ENCODE measurements at regions not wholly inside any gene's neighbourhood (a gene's known extent, or its start where the extent isn't known, plus 50 kb on each side); places are given as distances from the start of the nearest gene placed in this dataset.

- TF ChIP-seq POLR2AphosphoS5 (IDR thresholded peaks at IDR 0.05; ENCODE audit: low read depth, low read length) (no peak), POLR2A (IDR thresholded peaks at IDR 0.05; ENCODE audit: low read depth, low read length) (no peak), POU2F2 (IDR thresholded peaks at IDR 0.05; ENCODE audit: low read depth, low read length) (no peak), PAX5 (IDR thresholded peaks at IDR 0.05; ENCODE audit: insufficient read depth, low read length, severe bottlenecking) (no peak)
Observed at GRCh38 chr13:55705971-55706370, 1434.7 kb upstream of the PRR20A start.
